ENCODE measurements at regions not wholly inside any gene's neighbourhood (a gene's known extent, or its start where the extent isn't known, plus 50 kb on each side); places are given as distances from the start of the nearest gene placed in this dataset.

DNA sequence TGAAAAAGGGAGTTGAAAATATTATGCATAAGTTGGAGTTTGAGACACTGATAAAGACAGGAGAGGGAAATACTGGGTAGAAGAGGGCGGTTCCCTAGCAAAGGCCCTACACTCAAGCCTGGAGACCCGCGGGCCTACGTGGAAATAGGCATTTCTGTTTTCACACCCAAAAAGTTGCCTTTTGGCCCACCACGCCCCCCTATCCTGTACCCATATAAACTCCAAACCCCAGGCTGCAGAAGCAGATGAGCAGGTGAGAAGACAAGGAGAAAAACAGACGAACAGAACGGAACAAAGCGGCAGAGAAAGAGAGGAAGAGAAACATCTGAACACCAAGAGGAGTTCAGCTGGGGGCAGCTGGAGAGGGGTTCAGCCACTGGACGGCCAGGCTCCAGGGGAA, 177.9 kb downstream of the GALC start:
- Histone ChIP-seq H4K20me1 (ENCODE audit: insufficient read depth, poor library complexity, severe bottlenecking) (no peaks in the 10 kb centered on the region), H3K9me2 (replicated peaks; ENCODE audit: insufficient read depth) (no peaks in the 10 kb centered on the region), H3K4me2 (no peak overlapping the region), H2AFZ (no peak overlapping the region), H3K27ac (no peak overlapping the region), H3K36me3 (replicated peaks; ENCODE audit: insufficient read depth, low read depth) (no peaks in the 10 kb centered on the region), H3K4me1 (ENCODE audit: insufficient read depth) (no peaks in the 10 kb centered on the region), H3K9me3 (ENCODE audit: low read depth) (no peaks in the 10 kb centered on the region), H3K4me3 (no peak overlapping the region), H3K27me3 (no peaks in the 10 kb centered on the region), H3K79me2 (no peaks in the 10 kb centered on the region)
- TF ChIP-seq CTCF (IDR thresholded peaks at IDR 0.05; ENCODE audit: poor library complexity) (no peak), EZH2phosphoT487 (IDR thresholded peaks at IDR 0.05; ENCODE audit: low read depth, severe bottlenecking, unreplicated experiment) (no peak), EZH2 (IDR thresholded peaks at IDR 0.05; ENCODE audit: borderline replicate concordance) (no peak)
- WGBS (ENCODE audit: low lambda C conversion rate, missing lambda C conversion rate), result 90% methylated on average over 9 of the region's 9 CpGs
- no peak for DNase-seq (ENCODE audit: low spot score)

GRCh38 chr14:87813686-87814085, 179.3 kb downstream of the GALC start:
- Histone ChIP-seq H2AFZ (no peak overlapping the region), H4K20me1 (ENCODE audit: insufficient read depth, poor library complexity, severe bottlenecking) (no peaks in the 10 kb centered on the region), H3K79me2 (no peaks in the 10 kb centered on the region), H3K9me3 (ENCODE audit: low read depth) (no peaks in the 10 kb centered on the region), H3K9me2 (replicated peaks; ENCODE audit: insufficient read depth) (no peaks in the 10 kb centered on the region), H3K36me3 (replicated peaks; ENCODE audit: insufficient read depth, low read depth) (no peaks in the 10 kb centered on the region), H3K27ac (no peak overlapping the region), H3K4me3 (no peak overlapping the region), H3K4me1 (ENCODE audit: insufficient read depth) (no peaks in the 10 kb centered on the region), H3K27me3 (no peaks in the 10 kb centered on the region), H3K4me2 (no peak overlapping the region)
- TF ChIP-seq CTCF (IDR thresholded peaks at IDR 0.05; ENCODE audit: poor library complexity), result no peak
- no peak for TF ChIP-seq EZH2 (IDR thresholded peaks at IDR 0.05; ENCODE audit: borderline replicate concordance)
- TF ChIP-seq EZH2phosphoT487 (IDR thresholded peaks at IDR 0.05; ENCODE audit: low read depth, severe bottlenecking, unreplicated experiment), result no peak
- DNase-seq (ENCODE audit: low spot score), result no peak
- WGBS (ENCODE audit: low lambda C conversion rate, missing lambda C conversion rate), result 60% methylated on average over 4 of the region's 4 CpGs

DNA sequence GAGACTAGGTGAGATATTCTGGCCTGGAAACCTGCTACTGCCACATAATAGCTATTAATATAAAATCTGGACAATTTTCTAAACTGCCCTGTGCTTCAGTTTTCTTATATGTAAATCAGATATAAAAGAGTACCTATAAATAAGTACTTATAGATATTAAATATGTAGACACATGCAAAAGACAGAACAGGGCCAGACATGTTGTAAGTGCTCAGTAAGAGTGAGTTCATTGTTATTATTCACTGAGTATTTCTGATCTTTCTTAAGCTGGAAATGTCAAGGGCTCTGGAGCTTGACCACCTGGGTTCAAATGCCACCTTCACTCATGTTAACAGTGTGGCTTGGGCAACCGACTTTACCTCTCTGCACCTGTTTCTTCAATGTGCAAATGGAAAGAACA, 179.8 kb downstream of the GALC start:
- Histone ChIP-seq H3K27me3 (no peaks in the 10 kb centered on the region), H3K27ac (no peak overlapping the region), H3K9me3 (ENCODE audit: low read depth) (no peaks in the 10 kb centered on the region), H3K4me3 (no peak overlapping the region), H3K79me2 (no peaks in the 10 kb centered on the region), H3K4me1 (ENCODE audit: insufficient read depth) (no peaks in the 10 kb centered on the region), H4K20me1 (ENCODE audit: insufficient read depth, poor library complexity, severe bottlenecking) (no peaks in the 10 kb centered on the region), H2AFZ (no peak overlapping the region), H3K36me3 (replicated peaks; ENCODE audit: insufficient read depth, low read depth) (no peaks in the 10 kb centered on the region), H3K9me2 (replicated peaks; ENCODE audit: insufficient read depth) (no peaks in the 10 kb centered on the region), H3K4me2 (no peak overlapping the region)
- no peak for TF ChIP-seq EZH2 (IDR thresholded peaks at IDR 0.05; ENCODE audit: borderline replicate concordance)
- TF ChIP-seq CTCF (IDR thresholded peaks at IDR 0.05; ENCODE audit: poor library complexity), result no peak
- TF ChIP-seq EZH2phosphoT487 (IDR thresholded peaks at IDR 0.05; ENCODE audit: low read depth, severe bottlenecking, unreplicated experiment), result no peak
- 96% methylated on average over 1 of the region's 1 CpG for WGBS (ENCODE audit: low lambda C conversion rate, missing lambda C conversion rate)
- no peak for DNase-seq (ENCODE audit: low spot score)

- Histone ChIP-seq H3K4me3 (no peak overlapping the region), H3K9me3 (ENCODE audit: low read depth) (no peaks in the 10 kb centered on the region), H3K4me2 (no peak overlapping the region), H2AFZ (no peak overlapping the region), H3K9me2 (replicated peaks; ENCODE audit: insufficient read depth) (no peaks in the 10 kb centered on the region), H4K20me1 (ENCODE audit: insufficient read depth, poor library complexity, severe bottlenecking) (no peaks in the 10 kb centered on the region), H3K79me2 (no peaks in the 10 kb centered on the region), H3K36me3 (replicated peaks; ENCODE audit: insufficient read depth, low read depth) (no peaks in the 10 kb centered on the region), H3K27ac (no peak overlapping the region), H3K27me3 (no peaks in the 10 kb centered on the region), H3K4me1 (ENCODE audit: insufficient read depth) (no peaks in the 10 kb centered on the region)
- no peak for TF ChIP-seq CTCF (IDR thresholded peaks at IDR 0.05; ENCODE audit: poor library complexity)
- 83% methylated on average over 1 of the region's 1 CpG for WGBS (ENCODE audit: low lambda C conversion rate, missing lambda C conversion rate)
- no peak for DNase-seq (ENCODE audit: low spot score)
Measured at GRCh38 chr14:87811246-87811645, 181.7 kb downstream of the GALC start.

All from hepatocyte (in vitro differentiated cells).